A673 (cell line): ENCODE measurements at regions not wholly inside any gene's neighbourhood (a gene's known extent, or its start where the extent isn't known, plus 50 kb on each side); places are given as distances from the start of the nearest gene placed in this dataset.

Experiments
- BruUV-seq: library from RNA; stranded (reverse); fragments of 400-500 nt; replicated peaks from 2 replicates; lab custom pipeline; 2021; lab: Mats Ljungman, UMichigan
- CTCF ChIA-PET: fragments of 300-600 bp; sonication (Branson Sonifier 250); formaldehyde crosslinking; loops from one replicate; lab custom pipeline; 2022; ENCODE audit warnings: antibody characterized with exemption; lab: Charles Lee
- POLR2A ChIA-PET: fragments of 300-600 bp; sonication (Branson Sonifier 250); formaldehyde crosslinking; loops from one replicate; lab custom pipeline; 2022; ENCODE audit warnings: antibody characterized with exemption; ENCODE audit not compliant: low non-redundant PET; lab: Charles Lee
- DNase-seq: peaks from one replicate; pipeline ENCODE4 v3.0.0-alpha.2; 2015; ENCODE audit warnings: low spot score
- H3K27ac ChIP-seq: fragments of 200-600 bp; sonication (generic); 2 replicates; pipeline ENCODE4 v1.5.1; 2016; ENCODE audit warnings: mixed run types, low read depth, mild to moderate bottlenecking, mixed read lengths, antibody characterized with exemption, low read length; ENCODE audit not compliant: poor library complexity, severe bottlenecking
- H3K27me3 ChIP-seq: fragments of 200-600 bp; sonication (generic); replicated peaks from 2 replicates; pipeline ENCODE4 v1.6.1; 2017; ENCODE audit warnings: mixed run types, low read depth, mild to moderate bottlenecking, mixed read lengths, antibody characterized with exemption, low read length; ENCODE audit not compliant: insufficient read depth, poor library complexity
- H3K36me3 ChIP-seq: fragments of 200-600 bp; sonication (generic); 2 replicates; pipeline ENCODE4 v1.6.1; 2016; ENCODE audit warnings: mixed run types, mild to moderate bottlenecking, mixed read lengths, antibody characterized with exemption, low read length; ENCODE audit not compliant: insufficient read depth, poor library complexity, severe bottlenecking
- H3K4me1 ChIP-seq: fragments of 200-600 bp; sonication (generic); 2 replicates; pipeline ENCODE4 v1.6.1; 2017; ENCODE audit warnings: mixed run types, mild to moderate bottlenecking, mixed read lengths, antibody characterized with exemption, low read length; ENCODE audit not compliant: insufficient read depth, poor library complexity, severe bottlenecking
- H3K4me3 ChIP-seq: fragments of 200-600 bp; sonication (generic); 2 replicates; pipeline ENCODE4 v1.5.1; 2016; ENCODE audit warnings: low read depth, mixed run types, mild to moderate bottlenecking, mixed read lengths, low read length; ENCODE audit not compliant: poor library complexity, severe bottlenecking
- H3K9me3 ChIP-seq: fragments of 200-600 bp; sonication (generic); 2 replicates; pipeline ENCODE4 v1.6.1; 2016; ENCODE audit warnings: mixed run types, low read depth, mild to moderate bottlenecking, mixed read lengths, antibody characterized with exemption, low read length; ENCODE audit not compliant: poor library complexity, severe bottlenecking
- EZH2 ChIP-seq: fragments of 200-600 bp; sonication (generic); IDR thresholded peaks from 2 replicates; pipeline ENCODE4 v1.6.1; 2017; ENCODE audit warnings: borderline replicate concordance, low read depth, mild to moderate bottlenecking, mixed read lengths, antibody characterized with exemption, low read length; ENCODE audit not compliant: poor library complexity, severe bottlenecking
- intact Hi-C: fragments of 100-400 bp; cut with micrococcal nuclease; formaldehyde crosslinking; loops from one replicate; pipeline ENCODE4 v1.10.0; 2022; ENCODE audit not compliant: unreplicated experiment
- TF ChIP-seq, protein P1 (sequence below): fragments of 300-800, 200-600 bp; sonication (generic); conservative IDR thresholded peaks from 2 replicates; pipeline ENCODE4 v1.5.1; 2017; ENCODE audit warnings: low read depth, mild to moderate bottlenecking, antibody characterized with exemption, low read length, moderate library complexity, mixed read lengths

- no peak for DNase-seq
- TF ChIP-seq EZH2: no peak
- TF ChIP-seq, protein P1, sequence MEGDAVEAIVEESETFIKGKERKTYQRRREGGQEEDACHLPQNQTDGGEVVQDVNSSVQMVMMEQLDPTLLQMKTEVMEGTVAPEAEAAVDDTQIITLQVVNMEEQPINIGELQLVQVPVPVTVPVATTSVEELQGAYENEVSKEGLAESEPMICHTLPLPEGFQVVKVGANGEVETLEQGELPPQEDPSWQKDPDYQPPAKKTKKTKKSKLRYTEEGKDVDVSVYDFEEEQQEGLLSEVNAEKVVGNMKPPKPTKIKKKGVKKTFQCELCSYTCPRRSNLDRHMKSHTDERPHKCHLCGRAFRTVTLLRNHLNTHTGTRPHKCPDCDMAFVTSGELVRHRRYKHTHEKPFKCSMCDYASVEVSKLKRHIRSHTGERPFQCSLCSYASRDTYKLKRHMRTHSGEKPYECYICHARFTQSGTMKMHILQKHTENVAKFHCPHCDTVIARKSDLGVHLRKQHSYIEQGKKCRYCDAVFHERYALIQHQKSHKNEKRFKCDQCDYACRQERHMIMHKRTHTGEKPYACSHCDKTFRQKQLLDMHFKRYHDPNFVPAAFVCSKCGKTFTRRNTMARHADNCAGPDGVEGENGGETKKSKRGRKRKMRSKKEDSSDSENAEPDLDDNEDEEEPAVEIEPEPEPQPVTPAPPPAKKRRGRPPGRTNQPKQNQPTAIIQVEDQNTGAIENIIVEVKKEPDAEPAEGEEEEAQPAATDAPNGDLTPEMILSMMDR: no peak
- Histone ChIP-seq H3K4me3 (no peak overlapping the region), H3K9me3 (peaks cover 2% of the 10 kb centered on the region), H3K4me1 (no peaks in the 10 kb centered on the region), H3K27ac (no peak overlapping the region), H3K27me3 (no peaks in the 10 kb centered on the region), H3K36me3 (no peaks in the 10 kb centered on the region)
- ChIA-PET POLR2A (no interaction called here), CTCF (no interaction called here)
- no TSS peak for BruUV-seq
- intact Hi-C loops: no loop called here
Measured at GRCh38 chr5:32851559-32852173, 140.5 kb downstream of the NPR3 start.

GRCh38 chr5:32852535-32852934, 141.4 kb downstream of the NPR3 start:
- TF ChIP-seq, protein P1: peak; percentile 30; the same call in 1 of the 2 replicates
- TF ChIP-seq EZH2: no peak
- intact Hi-C loops: no loop called here
- no TSS peak for BruUV-seq
- H3K36me3 ChIP-seq: no peaks in the 10 kb centered on the region
- no peak for DNase-seq
- H3K27ac ChIP-seq: no peak overlapping the region
- ChIA-PET POLR2A (no interaction called here), CTCF (no interaction called here)
- H3K9me3 ChIP-seq: peaks cover 7% of the 10 kb centered on the region
- H3K4me3 ChIP-seq: no peak overlapping the region
- H3K27me3 ChIP-seq: no peaks in the 10 kb centered on the region
- no peaks in the 10 kb centered on the region for H3K4me1 ChIP-seq

DNA sequence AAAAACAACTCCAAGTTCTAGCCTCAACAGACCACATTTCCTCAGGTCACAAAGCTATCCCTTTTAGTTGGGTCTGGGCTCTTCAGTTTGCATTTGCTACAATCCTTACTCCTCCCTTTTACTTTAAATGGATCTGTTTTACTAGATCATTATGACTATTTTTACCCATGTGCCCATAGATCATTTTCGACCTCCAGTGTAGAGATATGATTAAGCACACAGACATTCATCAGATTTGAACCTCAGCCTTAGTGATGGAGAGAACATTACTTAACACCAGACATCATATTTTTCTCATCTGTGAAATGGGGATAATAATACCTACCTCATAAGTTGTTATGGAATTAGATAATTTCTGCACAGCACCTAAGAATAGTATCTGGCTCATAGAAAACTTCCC, 141.9 kb downstream of the NPR3 start:
- H3K27ac ChIP-seq: no peak overlapping the region
- ChIA-PET CTCF (no interaction called here), POLR2A (no interaction called here)
- no peaks in the 10 kb centered on the region for H3K36me3 ChIP-seq
- H3K9me3 ChIP-seq: peaks cover 11% of the 10 kb centered on the region
- no peak overlapping the region for H3K4me3 ChIP-seq
- intact Hi-C loops: no loop called here
- H3K27me3 ChIP-seq: no peaks in the 10 kb centered on the region
- DNase-seq: no peak
- TF ChIP-seq, protein P1: no peak
- no peak for TF ChIP-seq EZH2
- H3K4me1 ChIP-seq: no peaks in the 10 kb centered on the region
- no TSS peak for BruUV-seq
